Neural crest cell (in vitro differentiated cells): ENCODE measurements at regions not wholly inside any gene's neighbourhood (a gene's known extent, or its start where the extent isn't known, plus 50 kb on each side); places are given as distances from the start of the nearest gene placed in this dataset.
A peak's percentile ranks its signal among the peaks of the same experiment; 100 is the strongest.

Source experiments
- DNase-seq: peaks from one replicate; pipeline ENCODE4 v3.0.0; 2021; ENCODE audit warnings: low read depth, mixed read lengths, low spot score
- H3K27ac Mint-ChIP-seq: one replicate; pipeline ENCODE4 v1.8.0; 2021; ENCODE audit warnings: mild to moderate bottlenecking, mixed read lengths; ENCODE audit not compliant: unreplicated experiment
- H3K27me3 Mint-ChIP-seq: 2 replicates; pipeline ENCODE4 v1.8.0; 2021; ENCODE audit warnings: low read depth, mild to moderate bottlenecking, mixed read lengths
- H3K36me3 Mint-ChIP-seq: 2 replicates; pipeline ENCODE4 v1.8.0; 2021; ENCODE audit warnings: low read depth, mild to moderate bottlenecking, mixed read lengths
- H3K4me1 Mint-ChIP-seq: 2 replicates; pipeline ENCODE4 v1.8.0; 2021; ENCODE audit warnings: mixed read lengths
- H3K4me3 Mint-ChIP-seq: one replicate; pipeline ENCODE4 v1.8.0; 2021; ENCODE audit warnings: mild to moderate bottlenecking, mixed read lengths
- H3K9me3 Mint-ChIP-seq: 2 replicates; pipeline ENCODE4 v1.8.0; 2021; ENCODE audit warnings: mixed read lengths
- TF ChIP-seq, protein P1 (sequence below): fragments of 200-600 bp; sonication (generic); conservative IDR thresholded peaks from 2 replicates; pipeline ENCODE4 v1.5.0; 2021; ENCODE audit warnings: antibody characterized with exemption, mild to moderate bottlenecking

DNA sequence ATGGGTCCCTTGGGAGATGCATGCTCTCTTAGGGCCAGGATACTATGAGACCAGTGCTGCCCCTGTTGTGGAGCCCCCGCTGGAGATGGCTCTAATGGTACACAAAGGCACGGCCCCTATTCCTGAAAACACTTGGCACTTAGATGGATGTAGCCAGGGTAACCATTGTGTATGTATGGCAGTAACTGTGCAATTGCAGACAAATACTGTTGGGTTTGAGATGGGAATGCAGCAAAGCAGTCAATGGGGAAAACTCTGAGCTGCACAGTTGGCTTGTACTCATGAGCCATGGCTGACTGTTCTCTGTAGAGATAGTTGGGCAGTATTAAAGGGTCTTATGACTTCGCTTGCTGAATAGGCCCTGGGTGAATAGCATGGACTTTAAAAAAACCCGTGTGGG, 67.9 kb upstream of the NPAP1 start:
- H3K36me3 Mint-ChIP-seq = peaks cover 9% of the 10 kb centered on the region
- no peak overlapping the region for H3K4me3 Mint-ChIP-seq
- no peaks in the 10 kb centered on the region for H3K4me1 Mint-ChIP-seq
- TF ChIP-seq, protein P1, sequence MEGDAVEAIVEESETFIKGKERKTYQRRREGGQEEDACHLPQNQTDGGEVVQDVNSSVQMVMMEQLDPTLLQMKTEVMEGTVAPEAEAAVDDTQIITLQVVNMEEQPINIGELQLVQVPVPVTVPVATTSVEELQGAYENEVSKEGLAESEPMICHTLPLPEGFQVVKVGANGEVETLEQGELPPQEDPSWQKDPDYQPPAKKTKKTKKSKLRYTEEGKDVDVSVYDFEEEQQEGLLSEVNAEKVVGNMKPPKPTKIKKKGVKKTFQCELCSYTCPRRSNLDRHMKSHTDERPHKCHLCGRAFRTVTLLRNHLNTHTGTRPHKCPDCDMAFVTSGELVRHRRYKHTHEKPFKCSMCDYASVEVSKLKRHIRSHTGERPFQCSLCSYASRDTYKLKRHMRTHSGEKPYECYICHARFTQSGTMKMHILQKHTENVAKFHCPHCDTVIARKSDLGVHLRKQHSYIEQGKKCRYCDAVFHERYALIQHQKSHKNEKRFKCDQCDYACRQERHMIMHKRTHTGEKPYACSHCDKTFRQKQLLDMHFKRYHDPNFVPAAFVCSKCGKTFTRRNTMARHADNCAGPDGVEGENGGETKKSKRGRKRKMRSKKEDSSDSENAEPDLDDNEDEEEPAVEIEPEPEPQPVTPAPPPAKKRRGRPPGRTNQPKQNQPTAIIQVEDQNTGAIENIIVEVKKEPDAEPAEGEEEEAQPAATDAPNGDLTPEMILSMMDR = no peak
- H3K27ac Mint-ChIP-seq = no peak overlapping the region
- DNase-seq = no peak
- H3K9me3 Mint-ChIP-seq = peaks cover 11% of the 10 kb centered on the region
- no peaks in the 10 kb centered on the region for H3K27me3 Mint-ChIP-seq

DNA sequence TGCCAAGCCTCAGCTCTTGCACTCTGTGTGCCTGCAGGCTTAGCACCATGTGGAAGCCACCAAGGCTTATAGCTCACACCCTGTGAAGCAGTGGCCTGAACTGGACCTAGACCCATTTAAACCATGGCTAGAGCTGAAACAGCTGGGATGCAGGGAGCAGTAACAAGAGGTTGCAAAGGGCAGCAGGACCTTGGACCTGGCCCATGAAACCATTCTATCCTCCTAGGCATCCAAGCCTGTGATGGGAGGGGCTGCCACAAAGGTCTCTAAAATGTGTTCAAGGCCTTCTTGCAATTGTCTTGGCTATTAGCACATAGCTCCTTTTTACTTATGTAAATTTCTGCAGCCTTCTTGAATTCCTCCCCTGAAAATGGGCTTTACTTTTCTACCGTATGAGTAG, 57.9 kb upstream of the NPAP1 start:
- H3K9me3 Mint-ChIP-seq = peaks cover 33% of the 10 kb centered on the region
- TF ChIP-seq, protein P1 = no peak

GRCh38 chr15:24621630-24622215, 53.9 kb upstream of the NPAP1 start:
- Mint-ChIP-seq H3K27me3 (no peaks in the 10 kb centered on the region), H3K4me1 (no peaks in the 10 kb centered on the region), H3K36me3 (peaks cover 19% of the 10 kb centered on the region), H3K9me3 (peaks cover 24% of the 10 kb centered on the region), H3K4me3 (no peak overlapping the region), H3K27ac (peak overlapping the region; percentile 24)
- TF ChIP-seq, protein P1 = no peak
- DNase-seq = no peak

More for the DNA sequence above, 57.9 kb upstream of the NPAP1 start:
- DNase-seq = no peak
- Mint-ChIP-seq H3K27ac (no peak overlapping the region), H3K4me3 (no peak overlapping the region), H3K27me3 (no peaks in the 10 kb centered on the region), H3K36me3 (peaks cover 18% of the 10 kb centered on the region), H3K4me1 (no peaks in the 10 kb centered on the region)
